Astrocyte of the cerebellum (primary cell): ENCODE measurements at regions not wholly inside any gene's neighbourhood (a gene's known extent, or its start where the extent isn't known, plus 50 kb on each side); places are given as distances from the start of the nearest gene placed in this dataset.
"Not testable (repeated sequence)": the region's sequence is repeated elsewhere in the genome, so short reads cannot be mapped to it uniquely, and the experiment has no call there.

Source experiments
- DNase-seq: peaks from one replicate; pipeline ENCODE4 v3.0.0-alpha.2; 2011; ENCODE audit warnings: low read depth
- H3K4me3 ChIP-seq: 2 replicates; pipeline ENCODE4 v1.5.1; 2011; ENCODE audit warnings: mild to moderate bottlenecking, low read depth, low read length, moderate library complexity
- in situ Hi-C: cut with HindIII; loops from 2 replicates; pipeline ENCODE4 v1.10.0; 2017; ENCODE audit warnings: low sequenced_read_pairs
- TF ChIP-seq, protein P1 (sequence below): IDR thresholded peaks from 2 replicates; pipeline ENCODE4 v1.5.1; 2012; ENCODE audit warnings: low read length, low read depth, moderate library complexity, mild to moderate bottlenecking; ENCODE audit errors: missing control alignments

GRCh38 chr3:10688126-10688525 is 127.9 kb upstream of the SLC6A11 start:
- TF ChIP-seq, protein P1, sequence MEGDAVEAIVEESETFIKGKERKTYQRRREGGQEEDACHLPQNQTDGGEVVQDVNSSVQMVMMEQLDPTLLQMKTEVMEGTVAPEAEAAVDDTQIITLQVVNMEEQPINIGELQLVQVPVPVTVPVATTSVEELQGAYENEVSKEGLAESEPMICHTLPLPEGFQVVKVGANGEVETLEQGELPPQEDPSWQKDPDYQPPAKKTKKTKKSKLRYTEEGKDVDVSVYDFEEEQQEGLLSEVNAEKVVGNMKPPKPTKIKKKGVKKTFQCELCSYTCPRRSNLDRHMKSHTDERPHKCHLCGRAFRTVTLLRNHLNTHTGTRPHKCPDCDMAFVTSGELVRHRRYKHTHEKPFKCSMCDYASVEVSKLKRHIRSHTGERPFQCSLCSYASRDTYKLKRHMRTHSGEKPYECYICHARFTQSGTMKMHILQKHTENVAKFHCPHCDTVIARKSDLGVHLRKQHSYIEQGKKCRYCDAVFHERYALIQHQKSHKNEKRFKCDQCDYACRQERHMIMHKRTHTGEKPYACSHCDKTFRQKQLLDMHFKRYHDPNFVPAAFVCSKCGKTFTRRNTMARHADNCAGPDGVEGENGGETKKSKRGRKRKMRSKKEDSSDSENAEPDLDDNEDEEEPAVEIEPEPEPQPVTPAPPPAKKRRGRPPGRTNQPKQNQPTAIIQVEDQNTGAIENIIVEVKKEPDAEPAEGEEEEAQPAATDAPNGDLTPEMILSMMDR: no peak
- DNase-seq: no peak
- no peak overlapping the region for H3K4me3 ChIP-seq
- in situ Hi-C loops: no loop called here

GRCh38 chr3:10688548-10689172 is 127.4 kb upstream of the SLC6A11 start:
- TF ChIP-seq, protein P1: no peak
- in situ Hi-C loops: no loop called here

GRCh38 chr3:10692039-10692622 is 123.9 kb upstream of the SLC6A11 start:
- in situ Hi-C loops: no loop called here
- TF ChIP-seq, protein P1: no peak
- no peak for DNase-seq
- no peak overlapping the region for H3K4me3 ChIP-seq

More at GRCh38 chr3:10688548-10689172, 127.4 kb upstream of the SLC6A11 start:
- no peak overlapping the region for H3K4me3 ChIP-seq
- no peak for DNase-seq

- DNase-seq: peak; percentile 2
- in situ Hi-C loops: no loop called here
- no peak overlapping the region for H3K4me3 ChIP-seq
- TF ChIP-seq, protein P1: peak; percentile 23
Observed at GRCh38 chr3:10693457-10693856, 122.6 kb upstream of the SLC6A11 start.

- no peak overlapping the region for H3K4me3 ChIP-seq
- TF ChIP-seq, protein P1: no peak
- DNase-seq: no peak
- in situ Hi-C loops: no loop called here
Observed at GRCh38 chr3:10694179-10694578, 121.8 kb upstream of the SLC6A11 start.

DNA sequence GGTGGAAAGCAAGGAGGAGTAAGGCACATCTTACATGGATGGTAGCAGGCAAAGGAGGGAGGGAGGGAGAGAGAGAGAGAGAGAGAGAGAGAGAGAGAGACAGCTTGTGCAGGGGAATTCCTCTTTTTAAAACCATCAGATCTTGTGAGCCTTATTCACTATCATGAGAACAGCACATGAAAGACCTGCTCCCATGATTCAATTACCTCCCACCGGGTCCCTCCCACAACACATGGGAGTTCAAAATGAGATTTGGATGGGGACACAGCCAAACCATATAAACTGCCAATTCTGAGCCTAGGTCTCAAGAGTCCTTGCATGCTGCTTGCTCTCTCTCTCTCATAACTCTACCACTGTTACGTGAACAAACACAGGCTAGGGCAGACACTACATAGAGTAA is 120.8 kb upstream of the SLC6A11 start:
- in situ Hi-C loops, DNase-seq, H3K4me3 ChIP-seq: not testable (repeated sequence)

DNA sequence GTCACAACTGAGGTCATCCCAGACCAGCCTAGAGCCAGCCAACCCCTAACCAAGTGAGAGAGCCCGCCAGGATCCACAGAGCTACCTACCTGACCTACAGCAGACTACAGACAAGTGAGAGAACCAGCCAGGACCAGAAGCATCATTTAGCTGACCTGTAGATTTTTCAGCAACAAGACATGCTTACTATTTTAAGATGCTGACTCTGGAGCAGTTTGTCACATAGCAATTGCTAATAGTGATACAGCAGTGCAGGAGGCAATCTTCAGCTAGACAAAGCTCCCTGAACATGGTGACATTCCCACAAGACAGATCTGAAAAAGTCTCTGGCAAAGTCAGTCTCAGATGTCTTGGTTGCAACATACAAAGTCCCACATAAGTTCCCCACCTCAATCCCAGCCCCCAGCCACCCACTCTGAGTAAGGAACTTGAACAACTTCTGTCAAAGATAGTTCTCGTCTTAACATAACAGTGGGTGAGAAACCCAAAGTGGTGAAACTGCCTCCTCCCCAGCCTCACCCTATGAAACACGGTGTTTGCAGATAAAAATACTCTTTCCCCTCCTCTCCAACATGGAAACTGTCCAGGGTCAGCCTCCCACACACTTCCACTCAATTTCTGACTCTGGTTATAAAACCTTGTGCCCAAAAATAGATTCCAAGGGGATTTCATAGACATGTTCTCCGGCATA is 120.3 kb upstream of the SLC6A11 start:
- H3K4me3 ChIP-seq: no peak overlapping the region
- DNase-seq: no peak
- TF ChIP-seq, protein P1: no peak
- in situ Hi-C loops: no loop called here
